Breast epithelium (tissue), 4 donors: ENCODE measurements at regions not wholly inside any gene's neighbourhood (a gene's known extent, or its start where the extent isn't known, plus 50 kb on each side); places are given as distances from the start of the nearest gene placed in this dataset.

ENCODE experiments used
- DNase-seq, 2 donors: peaks; one replicate each; pipeline ENCODE4 v3.0.0-alpha.2; 2019; ENCODE audit warnings: low spot score in 2 of 2
- H3K27ac ChIP-seq, 2 donors: fragments of 200-600 bp; sonication (generic) in 1 of 2; one replicate each; pipeline ENCODE4 v1.5.1; 2016 to 2019; ENCODE audit warnings: mild to moderate bottlenecking in 1 of 2
- H3K27me3 ChIP-seq, 2 donors: fragments of 200-600 bp; sonication (generic) in 1 of 2; one replicate each; pipeline versions ENCODE4 v1.5.1 to v1.6.0; 2017 to 2019; ENCODE audit warnings: control low read depth in 1 of 2, mild to moderate bottlenecking in 1 of 2
- H3K36me3 ChIP-seq: fragments of 200-600 bp; one replicate; pipeline ENCODE4 v1.5.1; 2019
- H3K4me1 ChIP-seq, 2 donors: fragments of 200-600 bp; sonication (generic); one replicate each; pipeline ENCODE4 v1.5.1; 2016 to 2019; ENCODE audit warnings: control low read depth in 1 of 2
- H3K4me3 ChIP-seq, 3 donors: fragments of 200-600 bp; sonication (generic); 1 replicate in 2 of 3; 2 replicates in 1 of 3; pipeline ENCODE4 v1.5.1; 2016 to 2019; ENCODE audit warnings: mild to moderate bottlenecking in 3 of 3, moderate library complexity in 2 of 3
- H3K9me3 ChIP-seq, 2 donors: fragments of 200-600 bp; sonication (generic) in 1 of 2; one replicate each; pipeline ENCODE4 v1.5.1; 2016 to 2019; ENCODE audit warnings: control low read depth in 1 of 2
- POLR2A ChIP-seq: fragments of 450-650 bp; IDR thresholded peaks from one replicate; pipeline ENCODE4 v1.6.1; 2016; ENCODE audit warnings: antibody characterized with exemption, mild to moderate bottlenecking, moderate library complexity
- POLR2AphosphoS5 ChIP-seq, 3 donors: sonication (generic); formaldehyde crosslinking; IDR thresholded peaks; one replicate each; pipeline ENCODE4 v1.6.1; 2017; ENCODE audit warnings: antibody characterized with exemption in 3 of 3
- intact Hi-C: fragments of 100-400 bp; cut with DNase I; formaldehyde crosslinking; loops from one replicate; pipeline ENCODE4 v1.15.1; 2023; ENCODE audit warnings: low total_unique reads
- TF ChIP-seq, protein P1 (sequence below), 3 donors: fragments of 450-650 bp; IDR thresholded peaks; one replicate each; pipeline ENCODE4 v1.5.1; 2016 to 2017; ENCODE audit warnings: antibody characterized with exemption in 3 of 3, mild to moderate bottlenecking in 3 of 3, moderate library complexity in 3 of 3

- H3K36me3 ChIP-seq = no peaks in the 10 kb centered on the region
- no peak overlapping the region for H3K4me3 ChIP-seq
- no peak overlapping the region for H3K27ac ChIP-seq
- no peaks in the 10 kb centered on the region for H3K4me1 ChIP-seq
- DNase-seq = no peak
- peaks cover 9 to 14% of the 10 kb centered on the region in 2 donors for H3K9me3 ChIP-seq
- peaks cover 0 to 15% of the 10 kb centered on the region in 2 donors for H3K27me3 ChIP-seq
- TF ChIP-seq POLR2AphosphoS5 (IDR thresholded peaks at IDR 0.05) = no peak
- intact Hi-C loops = no loop called here
These were observed 350.8 kb upstream of the CAMK1G start for GRCh38 chr1:209232759-209233158.

- Histone ChIP-seq H3K4me1 (no peaks in the 10 kb centered on the region), H3K9me3 (peaks cover 9 to 14% of the 10 kb centered on the region in 2 donors), H3K36me3 (no peaks in the 10 kb centered on the region), H3K27ac (no peak overlapping the region), H3K4me3 (no peak overlapping the region), H3K27me3 (peaks cover 0 to 15% of the 10 kb centered on the region in 2 donors)
- intact Hi-C loops = no loop called here
- no peak for DNase-seq
- TF ChIP-seq, protein P1, sequence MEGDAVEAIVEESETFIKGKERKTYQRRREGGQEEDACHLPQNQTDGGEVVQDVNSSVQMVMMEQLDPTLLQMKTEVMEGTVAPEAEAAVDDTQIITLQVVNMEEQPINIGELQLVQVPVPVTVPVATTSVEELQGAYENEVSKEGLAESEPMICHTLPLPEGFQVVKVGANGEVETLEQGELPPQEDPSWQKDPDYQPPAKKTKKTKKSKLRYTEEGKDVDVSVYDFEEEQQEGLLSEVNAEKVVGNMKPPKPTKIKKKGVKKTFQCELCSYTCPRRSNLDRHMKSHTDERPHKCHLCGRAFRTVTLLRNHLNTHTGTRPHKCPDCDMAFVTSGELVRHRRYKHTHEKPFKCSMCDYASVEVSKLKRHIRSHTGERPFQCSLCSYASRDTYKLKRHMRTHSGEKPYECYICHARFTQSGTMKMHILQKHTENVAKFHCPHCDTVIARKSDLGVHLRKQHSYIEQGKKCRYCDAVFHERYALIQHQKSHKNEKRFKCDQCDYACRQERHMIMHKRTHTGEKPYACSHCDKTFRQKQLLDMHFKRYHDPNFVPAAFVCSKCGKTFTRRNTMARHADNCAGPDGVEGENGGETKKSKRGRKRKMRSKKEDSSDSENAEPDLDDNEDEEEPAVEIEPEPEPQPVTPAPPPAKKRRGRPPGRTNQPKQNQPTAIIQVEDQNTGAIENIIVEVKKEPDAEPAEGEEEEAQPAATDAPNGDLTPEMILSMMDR (IDR thresholded peaks at IDR 0.05) = no peak
- no peak for TF ChIP-seq POLR2A
- no peak for TF ChIP-seq POLR2AphosphoS5 (IDR thresholded peaks at IDR 0.05)
These were observed 348.3 kb upstream of the CAMK1G start for GRCh38 chr1:209235166-209235565.

- Histone ChIP-seq H3K27ac (no peak overlapping the region), H3K4me3 (no peak overlapping the region), H3K36me3 (no peaks in the 10 kb centered on the region), H3K27me3 (no peaks in the 10 kb centered on the region), H3K4me1 (no peaks in the 10 kb centered on the region), H3K9me3 (no peaks in the 10 kb centered on the region)
- no peak for DNase-seq
- intact Hi-C loops = no loop called here
- TF ChIP-seq POLR2AphosphoS5 (IDR thresholded peaks at IDR 0.05) (no peak), POLR2A (no peak)
- TF ChIP-seq, protein P1 (IDR thresholded peaks at IDR 0.05) = no peak
These were observed 345.2 kb upstream of the CAMK1G start for GRCh38 chr1:209238356-209238755.

- Histone ChIP-seq H3K36me3 (no peaks in the 10 kb centered on the region), H3K4me1 (no peaks in the 10 kb centered on the region), H3K9me3 (no peaks in the 10 kb centered on the region), H3K4me3 (no peak overlapping the region), H3K27ac (no peak overlapping the region), H3K27me3 (no peaks in the 10 kb centered on the region)
- TF ChIP-seq POLR2A (no peak), POLR2AphosphoS5 (IDR thresholded peaks at IDR 0.05) (no peak)
- TF ChIP-seq, protein P1 (IDR thresholded peaks at IDR 0.05) = no peak
- DNase-seq = no peak
- intact Hi-C loops = no loop called here
These were observed 343.2 kb upstream of the CAMK1G start for GRCh38 chr1:209240351-209240750.

GRCh38 chr1:209241487-209241886 lies 342.0 kb upstream of the CAMK1G start:
- intact Hi-C loops = no loop called here
- no peak overlapping the region for H3K27ac ChIP-seq
- no peaks in the 10 kb centered on the region for H3K9me3 ChIP-seq
- no peak overlapping the region for H3K4me3 ChIP-seq
- TF ChIP-seq POLR2AphosphoS5 (IDR thresholded peaks at IDR 0.05) (no peak), POLR2A (no peak)
- TF ChIP-seq, protein P1 (IDR thresholded peaks at IDR 0.05) = no peak
- H3K36me3 ChIP-seq = no peaks in the 10 kb centered on the region
- H3K4me1 ChIP-seq = no peaks in the 10 kb centered on the region
- no peaks in the 10 kb centered on the region for H3K27me3 ChIP-seq
- no peak for DNase-seq
